OCI-LY3 (cell line): ENCODE measurements at regions not wholly inside any gene's neighbourhood (a gene's known extent, or its start where the extent isn't known, plus 50 kb on each side); places are given as distances from the start of the nearest gene placed in this dataset.

Source experiments
- H2AFZ ChIP-seq: fragments of 200-600, 300-600 bp; shearing (Covaris generic); 2 replicates; pipeline ENCODE4 v1.6.0; 2014; ENCODE audit warnings: antibody characterized with exemption, low read depth, low read length
- H3K27ac ChIP-seq: fragments of 200-600, 300-600 bp; sonication (generic); 2 replicates; pipeline ENCODE4 v1.5.1; 2014; ENCODE audit warnings: mild to moderate bottlenecking, low read length, moderate library complexity, mixed read lengths
- H3K27me3 ChIP-seq: fragments of 200-600, 300-600 bp; sonication (generic); 2 replicates; pipeline ENCODE4 v1.6.1; 2014; ENCODE audit warnings: low read depth, low read length, mixed read lengths
- H3K36me3 ChIP-seq: fragments of 200-600, 300-600 bp; sonication (generic); replicated peaks from 2 replicates; pipeline ENCODE3; 2014; ENCODE audit warnings: low read depth, low read length, mixed read lengths
- H3K4me1 ChIP-seq: fragments of 300-600, 200-600 bp; sonication (generic); 2 replicates; pipeline ENCODE4 v1.6.1; 2014; ENCODE audit warnings: low read length, mixed read lengths
- H3K4me2 ChIP-seq: fragments of 200-600, 300-600 bp; sonication (generic); 2 replicates; pipeline ENCODE4 v1.6.1; 2014; ENCODE audit warnings: low read length, mixed read lengths
- H3K4me3 ChIP-seq: fragments of 300-600, 200-600 bp; sonication (generic); 2 replicates; pipeline ENCODE4 v1.5.1; 2014; ENCODE audit warnings: antibody characterized with exemption, mild to moderate bottlenecking, low read length, moderate library complexity
- H3K79me2 ChIP-seq: fragments of 300-600, 200-600 bp; shearing (Covaris generic); 2 replicates; pipeline ENCODE4 v1.6.1; 2014; ENCODE audit warnings: mild to moderate bottlenecking, low read length, mixed read lengths
- H3K9ac ChIP-seq: fragments of 300-600, 200-600 bp; shearing (Covaris generic); 2 replicates; pipeline ENCODE4 v1.6.0; 2014; ENCODE audit warnings: mild to moderate bottlenecking, low read length, moderate library complexity
- H3K9me3 ChIP-seq: fragments of 200-600, 300-600 bp; shearing (Covaris generic); 2 replicates; pipeline ENCODE4 v1.6.1; 2014; ENCODE audit warnings: low read length, mixed read lengths; ENCODE audit not compliant: insufficient read depth
- H4K20me1 ChIP-seq: fragments of 200-600, 300-600 bp; sonication (generic); 2 replicates; pipeline ENCODE4 v1.6.1; 2016; ENCODE audit warnings: low read length, mixed read lengths; ENCODE audit not compliant: insufficient read depth
- CTCF ChIP-seq: fragments of 200-600, 300-600 bp; sonication (generic); IDR thresholded peaks from 2 replicates; pipeline ENCODE4 v1.5.1; 2014; ENCODE audit warnings: antibody characterized with exemption, low read length, low read depth
- EZH2phosphoT487 ChIP-seq: fragments of 200-600 bp; shearing (Covaris generic); IDR thresholded peaks from 2 replicates; pipeline ENCODE4 v1.6.1; 2018; ENCODE audit warnings: antibody characterized with exemption, mixed run types, low read depth

- no peaks in the 10 kb centered on the region for H3K79me2 ChIP-seq
- no peak overlapping the region for H3K9ac ChIP-seq
- no peak overlapping the region for H3K27ac ChIP-seq
- H3K4me3 ChIP-seq, result no peak overlapping the region
- no peak overlapping the region for H3K4me2 ChIP-seq
- no peaks in the 10 kb centered on the region for H3K36me3 ChIP-seq
- H3K27me3 ChIP-seq, result no peaks in the 10 kb centered on the region
- no peaks in the 10 kb centered on the region for H4K20me1 ChIP-seq
- no peak for TF ChIP-seq EZH2phosphoT487
- no peak for TF ChIP-seq CTCF
- H3K9me3 ChIP-seq, result no peaks in the 10 kb centered on the region
- H2AFZ ChIP-seq, result no peak overlapping the region
- no peaks in the 10 kb centered on the region for H3K4me1 ChIP-seq
Measured at GRCh38 chrX:45358392-45358791, 157.7 kb upstream of the DIPK2B start.

- no peaks in the 10 kb centered on the region for H3K27me3 ChIP-seq
- H3K4me2 ChIP-seq, result no peak overlapping the region
- H3K9me3 ChIP-seq, result no peaks in the 10 kb centered on the region
- no peak overlapping the region for H3K4me3 ChIP-seq
- no peak overlapping the region for H3K9ac ChIP-seq
- H3K27ac ChIP-seq, result no peak overlapping the region
- no peak overlapping the region for H2AFZ ChIP-seq
- TF ChIP-seq EZH2phosphoT487 (no peak), CTCF (no peak)
- no peaks in the 10 kb centered on the region for H4K20me1 ChIP-seq
- no peaks in the 10 kb centered on the region for H3K36me3 ChIP-seq
- no peaks in the 10 kb centered on the region for H3K79me2 ChIP-seq
- H3K4me1 ChIP-seq, result no peaks in the 10 kb centered on the region
Measured at GRCh38 chrX:45353456-45353855, 152.8 kb upstream of the DIPK2B start.

- no peak overlapping the region for H3K9ac ChIP-seq
- H3K4me1 ChIP-seq, result no peaks in the 10 kb centered on the region
- TF ChIP-seq EZH2phosphoT487 (no peak), CTCF (no peak)
- H3K4me2 ChIP-seq, result no peak overlapping the region
- no peak overlapping the region for H3K27ac ChIP-seq
- H2AFZ ChIP-seq, result no peak overlapping the region
- no peak overlapping the region for H3K4me3 ChIP-seq
- no peaks in the 10 kb centered on the region for H3K36me3 ChIP-seq
- H3K79me2 ChIP-seq, result no peaks in the 10 kb centered on the region
- no peaks in the 10 kb centered on the region for H4K20me1 ChIP-seq
- H3K27me3 ChIP-seq, result no peaks in the 10 kb centered on the region
- H3K9me3 ChIP-seq, result no peaks in the 10 kb centered on the region
Measured at GRCh38 chrX:45352611-45353010, 151.9 kb upstream of the DIPK2B start.

GRCh38 chrX:45351478-45351877, 150.8 kb upstream of the DIPK2B start:
- no peak for TF ChIP-seq CTCF
- no peak for TF ChIP-seq EZH2phosphoT487
- Histone ChIP-seq H2AFZ (no peak overlapping the region), H3K4me1 (no peaks in the 10 kb centered on the region), H3K4me3 (no peak overlapping the region), H3K27ac (no peak overlapping the region), H3K36me3 (no peaks in the 10 kb centered on the region), H3K9me3 (no peaks in the 10 kb centered on the region), H3K79me2 (no peaks in the 10 kb centered on the region), H4K20me1 (no peaks in the 10 kb centered on the region), H3K4me2 (no peak overlapping the region), H3K27me3 (no peaks in the 10 kb centered on the region), H3K9ac (no peak overlapping the region)
